HG03342 (cell line): ENCODE measurements at regions not wholly inside any gene's neighbourhood (a gene's known extent, or its start where the extent isn't known, plus 50 kb on each side); places are given as distances from the start of the nearest gene placed in this dataset.
A peak's percentile ranks its signal among the peaks of the same experiment; 100 is the strongest.
"Not testable (repeated sequence)": the region's sequence is repeated elsewhere in the genome, so short reads cannot be mapped to it uniquely, and the experiment has no call there.

Experiments
- ATAC-seq: cut with Tn5 transposase; IDR thresholded peaks from one replicate; pipeline ENCODE4 v1.9.1; 2021; ENCODE audit warnings: mild to moderate bottlenecking, moderate library complexity; ENCODE audit not compliant: unreplicated experiment

- no peak for ATAC-seq
Measured at GRCh38 chr7:155377071-155377837, 79.6 kb downstream of the INSIG1 start.

GRCh38 chr7:155377838-155378579 lies 79.9 kb upstream of the EN2 start:
- ATAC-seq = no peak

GRCh38 chr7:155378580-155378934 lies 79.4 kb upstream of the EN2 start:
- ATAC-seq = no peak

DNA sequence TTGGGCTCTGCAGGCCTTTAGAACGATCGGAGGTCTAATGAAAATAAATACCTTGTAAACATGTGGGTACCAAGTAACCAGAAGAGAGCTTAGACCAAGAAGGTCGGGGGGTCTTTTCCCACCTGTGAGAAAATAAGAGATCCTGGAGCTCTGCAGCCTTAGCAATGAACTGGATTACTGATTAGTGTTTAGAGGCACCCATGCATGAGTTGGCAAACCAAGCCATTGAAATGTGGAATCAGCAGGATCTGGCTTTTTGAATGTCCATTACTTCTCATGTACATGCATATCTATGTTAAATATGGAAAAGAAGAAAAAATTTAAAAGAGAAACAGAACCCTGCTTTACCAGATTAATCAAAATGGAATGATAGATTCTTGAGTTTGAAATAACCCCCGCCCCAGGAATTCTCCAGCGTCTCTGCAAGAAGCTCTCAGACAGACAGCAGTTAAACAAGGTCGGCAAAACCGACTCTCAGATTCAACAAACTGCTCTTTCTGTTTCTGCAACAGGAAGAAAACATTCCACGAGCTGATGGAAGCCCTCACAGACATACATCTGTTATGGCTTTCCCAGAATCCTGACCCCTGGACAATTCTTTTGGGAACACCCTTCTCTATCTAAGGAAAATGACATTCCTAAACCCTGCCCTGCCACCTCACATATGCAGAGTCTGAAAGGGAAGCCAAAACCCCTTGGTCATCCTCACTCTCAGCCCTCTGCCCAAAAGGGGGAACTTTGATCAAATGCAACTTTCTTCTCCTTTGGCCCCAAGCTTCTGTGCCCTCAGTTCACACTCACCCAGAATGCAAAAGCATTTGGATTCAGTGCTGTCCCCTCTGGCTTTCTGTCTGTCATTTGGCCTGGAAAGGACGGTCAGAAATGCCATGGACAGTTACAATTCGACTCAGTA lies 78.7 kb upstream of the EN2 start:
- no peak for ATAC-seq

DNA sequence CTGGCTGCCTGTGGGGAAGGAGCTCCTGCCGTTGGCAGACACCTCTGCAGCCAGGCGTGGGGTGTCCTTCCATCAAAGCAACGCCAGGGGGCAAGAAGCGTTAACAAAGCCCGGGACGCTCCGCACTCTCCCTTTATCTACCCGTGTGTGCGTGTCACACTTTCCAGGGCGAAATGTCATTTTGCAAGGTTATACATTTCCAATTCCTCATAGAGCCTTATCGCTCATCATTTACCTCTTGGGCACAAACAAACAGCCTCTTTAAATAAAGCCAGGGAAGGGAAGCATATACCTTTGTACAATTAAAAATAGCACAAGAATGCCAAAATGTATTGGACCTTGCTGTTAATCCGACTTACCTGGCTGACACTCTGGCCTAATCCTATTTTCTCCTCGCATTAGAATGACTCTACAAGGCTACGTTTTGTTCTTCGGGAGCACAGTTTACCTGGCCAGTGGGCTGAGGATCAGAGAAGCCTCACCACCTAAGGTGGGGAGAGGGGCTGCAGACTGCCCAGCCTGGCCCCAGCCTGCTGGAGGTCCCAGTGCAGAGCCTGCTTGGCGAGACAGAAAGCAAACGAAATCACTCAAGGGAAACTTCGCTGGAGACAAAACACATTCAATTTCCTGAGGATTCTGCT lies 77.6 kb upstream of the EN2 start:
- peak; percentile 84 for ATAC-seq

DNA sequence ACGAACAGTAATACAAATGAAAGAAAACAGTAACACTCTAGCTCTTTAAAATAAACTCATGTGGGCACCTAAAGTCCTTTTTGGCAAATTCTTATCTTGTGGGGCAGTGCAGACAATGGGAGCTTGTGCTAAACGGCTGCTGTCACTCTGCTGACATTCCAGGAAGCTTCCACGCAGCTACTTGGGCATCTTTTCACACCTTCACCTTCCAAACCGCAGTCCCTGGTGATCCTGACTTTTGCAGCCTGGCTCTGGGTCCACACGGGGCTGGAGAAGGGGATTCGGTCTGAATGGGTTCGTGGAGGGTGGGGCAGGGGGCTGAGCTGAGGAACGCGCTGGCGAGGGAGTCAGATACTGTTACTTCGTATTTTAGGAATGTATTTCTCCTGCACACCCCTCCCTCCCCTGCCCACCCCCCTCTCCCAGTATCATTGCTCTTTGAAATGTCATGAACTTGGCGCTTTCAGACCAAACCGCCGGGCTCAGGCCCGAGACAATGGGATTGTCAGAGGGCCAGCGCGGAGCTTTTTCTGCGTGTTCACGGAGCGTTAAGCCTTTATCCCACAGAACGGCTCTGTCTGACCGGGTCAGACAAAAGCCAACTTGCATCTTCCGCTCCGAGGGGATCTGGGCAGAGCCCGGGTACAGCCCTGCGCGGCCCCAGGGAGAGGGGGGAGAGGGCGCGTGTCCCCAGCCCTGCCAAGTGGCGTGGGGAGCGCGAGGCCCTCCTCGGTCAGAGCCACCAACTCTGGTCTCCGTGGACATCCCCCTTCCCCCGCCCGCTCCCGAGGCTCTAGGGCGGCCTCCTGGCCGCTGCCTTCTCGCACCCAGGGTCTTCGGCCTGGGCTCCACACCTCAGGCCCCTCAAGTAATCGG lies 76.7 kb upstream of the EN2 start:
- no peak for ATAC-seq

GRCh38 chr7:155381852-155382801 lies 75.8 kb upstream of the EN2 start:
- no peak for ATAC-seq

- no peak for ATAC-seq
Measured at GRCh38 chr7:155382802-155383171, 75.1 kb upstream of the EN2 start.

DNA sequence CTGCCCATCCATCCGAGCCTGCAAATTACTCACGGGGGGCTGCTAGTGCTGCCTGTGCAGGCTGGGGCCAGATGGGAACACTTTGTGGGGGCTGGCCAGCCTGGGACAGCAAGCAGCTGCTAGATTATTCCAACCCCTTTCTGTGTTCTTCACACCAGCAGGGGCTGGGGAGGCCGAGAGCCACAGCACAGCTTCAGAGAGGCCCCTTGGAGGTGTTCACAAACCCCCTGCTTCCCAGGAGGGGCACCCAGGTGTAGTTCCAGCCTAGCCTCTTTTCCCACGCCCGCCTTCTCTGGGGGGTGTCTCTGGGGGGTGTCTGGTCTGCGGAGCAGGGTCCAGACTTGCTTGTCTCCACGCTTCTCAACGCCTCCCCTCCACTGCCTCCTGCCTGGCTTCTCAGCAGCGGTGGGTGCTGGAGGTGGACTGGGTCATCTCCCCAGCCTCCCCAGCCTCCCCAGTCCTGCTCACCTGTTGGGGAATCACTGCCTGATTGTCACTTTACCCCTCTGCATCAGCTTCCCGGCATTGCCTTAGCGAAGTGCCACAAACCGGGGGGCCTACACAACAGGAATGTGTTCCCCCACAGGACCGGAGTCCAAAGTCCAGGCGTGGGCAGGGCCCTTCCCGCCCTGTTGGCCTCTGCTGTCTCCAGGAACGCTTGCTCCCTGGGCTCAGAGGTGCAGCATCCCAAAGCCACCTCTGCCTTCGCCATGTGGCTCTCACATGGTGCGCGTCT lies 74.0 kb upstream of the EN2 start:
- no peak for ATAC-seq

GRCh38 chr7:155384751-155385150 lies 73.2 kb upstream of the EN2 start:
- ATAC-seq = no peak

GRCh38 chr7:155385182-155385581 lies 72.7 kb upstream of the EN2 start:
- ATAC-seq = not testable (repeated sequence)

- no peak for ATAC-seq
Measured at GRCh38 chr7:155386608-155387007, 71.3 kb upstream of the EN2 start.

DNA sequence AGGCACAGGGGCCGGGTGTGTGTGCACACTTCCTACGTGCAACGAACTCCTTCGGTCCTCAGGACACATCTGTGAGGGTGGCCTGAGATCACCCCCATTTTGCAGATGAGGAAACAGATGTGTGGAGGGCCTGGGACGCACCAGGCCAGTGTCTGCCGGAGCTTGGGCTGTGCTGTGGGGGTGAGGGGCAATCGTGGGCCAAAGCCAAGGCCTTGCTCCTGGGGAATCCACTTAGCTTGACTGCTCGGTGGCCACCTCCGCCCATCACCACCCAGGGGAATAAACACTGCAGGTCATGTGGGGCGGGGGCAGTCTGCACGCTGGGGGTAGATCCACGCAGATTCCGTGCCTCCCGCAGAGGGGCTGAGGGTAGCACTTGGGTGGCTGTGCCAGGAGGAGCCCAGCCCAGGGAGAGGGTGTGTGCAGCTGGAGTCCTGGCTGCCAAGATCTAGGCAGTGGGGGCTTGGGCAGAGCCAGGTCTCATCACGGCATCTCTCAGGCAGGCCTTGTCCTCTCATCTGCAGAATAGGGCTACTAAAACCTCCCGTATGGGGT lies 70.8 kb upstream of the EN2 start:
- no peak for ATAC-seq

DNA sequence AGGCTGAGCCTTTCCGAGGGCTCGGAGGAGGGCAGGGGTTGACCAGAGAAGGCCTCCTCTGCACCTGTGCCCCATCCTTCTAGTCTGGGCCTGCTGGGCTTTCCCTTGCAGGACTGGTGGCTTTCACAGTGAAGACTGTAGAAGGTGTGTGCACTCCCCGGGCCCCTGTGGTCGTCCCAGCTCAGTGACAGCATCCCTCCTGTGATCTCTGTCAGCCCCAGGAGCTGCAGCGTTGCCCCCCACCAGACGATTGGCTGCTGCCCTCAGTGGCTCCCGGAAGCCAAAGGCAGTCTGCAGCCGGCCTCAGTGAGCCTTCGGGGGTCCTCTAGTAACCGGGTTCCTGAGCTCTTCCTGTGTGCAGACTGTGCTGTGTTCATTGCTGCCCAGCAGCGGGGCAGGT lies 69.4 kb upstream of the EN2 start:
- no peak for ATAC-seq

DNA sequence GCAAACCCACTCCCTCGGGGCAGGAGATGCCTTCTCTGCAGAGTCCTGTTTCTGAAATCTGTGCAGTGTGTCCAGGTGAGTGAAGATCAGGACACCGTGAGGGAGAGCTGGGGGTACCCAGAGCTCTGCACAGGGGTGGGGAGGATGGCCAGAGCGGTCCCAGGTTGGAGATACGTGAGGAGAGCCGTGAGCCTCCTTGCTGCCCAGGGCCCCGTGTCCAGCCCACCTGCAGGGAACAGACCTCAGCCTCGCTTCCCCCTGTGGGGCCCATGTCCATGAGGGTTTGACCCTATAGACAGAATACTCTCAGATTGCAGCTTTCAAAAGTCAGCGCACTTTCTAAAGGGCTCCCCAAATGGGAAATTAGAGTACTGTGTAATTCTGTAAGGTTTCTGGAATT lies 66.5 kb upstream of the EN2 start:
- ATAC-seq = no peak

DNA sequence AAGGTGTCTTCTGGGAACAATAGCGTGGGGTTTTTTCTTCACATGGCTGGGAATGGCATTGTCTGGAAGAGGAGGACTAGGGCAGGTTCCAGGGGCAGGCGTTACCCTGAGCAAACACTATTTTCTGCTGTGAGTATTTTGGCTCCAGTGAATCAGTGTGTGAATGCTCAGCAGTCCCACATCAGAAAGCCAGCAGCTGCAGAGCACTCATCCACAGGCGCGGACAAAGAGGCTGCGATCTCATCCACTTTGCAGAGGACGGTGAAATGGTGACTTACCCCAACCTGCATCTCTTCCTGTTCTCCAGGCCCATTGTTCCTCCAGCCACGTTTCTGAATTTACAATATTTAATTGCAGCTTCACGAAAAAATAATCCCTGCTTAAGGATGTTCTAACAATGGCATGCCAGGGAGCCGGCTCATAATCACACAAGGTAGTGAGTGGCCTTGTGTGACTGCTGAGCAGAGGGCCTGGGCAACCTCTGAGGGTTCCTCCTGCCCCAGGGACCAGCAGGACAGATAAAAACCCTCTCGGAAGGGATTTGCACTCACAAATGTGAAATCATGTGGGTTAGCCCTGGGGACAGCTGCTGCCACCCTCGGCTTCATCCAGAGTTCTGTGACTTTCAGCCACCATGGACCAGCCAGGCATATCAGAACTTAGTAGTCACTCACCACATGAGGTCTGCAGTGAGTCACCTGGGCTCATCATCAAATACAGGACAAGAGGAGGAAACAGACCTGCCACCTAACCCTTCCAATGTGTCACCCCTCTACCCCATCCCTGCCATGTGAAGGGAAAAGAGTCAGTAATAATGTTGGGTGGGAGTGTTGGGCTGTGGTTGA lies 65.0 kb upstream of the EN2 start:
- no peak for ATAC-seq

DNA sequence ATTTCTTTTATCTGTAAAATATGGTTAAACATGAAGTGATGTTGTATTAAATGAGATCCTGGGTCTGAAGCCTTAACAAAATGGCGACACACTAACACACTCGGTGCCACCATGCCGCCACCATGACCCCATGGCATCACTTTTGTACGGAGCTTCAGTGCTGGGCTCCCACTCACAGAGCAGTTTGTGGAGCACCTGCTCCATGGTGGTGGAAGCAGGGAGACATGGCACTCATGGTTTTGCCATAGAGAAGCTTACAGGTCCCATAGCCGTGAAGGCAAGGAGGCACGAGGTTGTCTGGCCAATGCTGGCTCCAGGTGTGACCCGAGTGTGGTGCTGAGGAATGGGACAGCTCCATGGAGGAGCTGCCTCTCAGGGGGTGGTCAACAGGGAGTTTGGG lies 63.5 kb upstream of the EN2 start:
- ATAC-seq = no peak
